ENCODE measurements at regions not wholly inside any gene's neighbourhood (a gene's known extent, or its start where the extent isn't known, plus 50 kb on each side); places are given as distances from the start of the nearest gene placed in this dataset.
"Not testable (repeated sequence)": the region's sequence is repeated elsewhere in the genome, so short reads cannot be mapped to it uniquely, and the experiment has no call there.

DNA sequence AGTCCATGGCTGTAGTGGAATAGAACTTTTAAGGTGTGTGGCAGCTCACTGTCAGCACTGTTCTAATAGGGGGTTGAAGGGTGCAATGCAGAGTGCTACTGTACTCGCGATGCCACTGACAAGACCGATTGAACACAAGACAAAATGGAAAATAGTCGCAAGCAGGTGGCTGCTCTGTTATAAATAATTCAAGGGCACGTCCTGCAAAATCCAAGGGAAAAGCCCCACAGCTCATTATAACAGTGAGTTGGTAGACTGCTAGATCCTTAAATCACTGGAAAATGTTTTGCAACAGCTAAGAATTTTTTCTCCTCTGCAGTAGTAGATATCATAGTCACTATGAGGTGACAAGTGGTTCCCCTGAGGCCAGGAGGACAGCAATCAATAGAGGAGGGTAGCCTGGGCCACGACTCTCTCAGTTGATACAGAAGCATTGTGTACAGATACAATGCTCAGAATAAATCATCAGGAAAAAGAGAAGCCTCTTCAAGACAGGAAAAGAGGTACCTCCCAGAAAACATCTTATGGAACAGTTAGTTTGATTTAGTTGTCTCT is 926.3 kb downstream of the TLE4 start:
- no peak for DNase-seq

- DNase-seq: no peak
Measured at GRCh38 chr9:80496901-80497556, 925.3 kb downstream of the TLE4 start.

DNA sequence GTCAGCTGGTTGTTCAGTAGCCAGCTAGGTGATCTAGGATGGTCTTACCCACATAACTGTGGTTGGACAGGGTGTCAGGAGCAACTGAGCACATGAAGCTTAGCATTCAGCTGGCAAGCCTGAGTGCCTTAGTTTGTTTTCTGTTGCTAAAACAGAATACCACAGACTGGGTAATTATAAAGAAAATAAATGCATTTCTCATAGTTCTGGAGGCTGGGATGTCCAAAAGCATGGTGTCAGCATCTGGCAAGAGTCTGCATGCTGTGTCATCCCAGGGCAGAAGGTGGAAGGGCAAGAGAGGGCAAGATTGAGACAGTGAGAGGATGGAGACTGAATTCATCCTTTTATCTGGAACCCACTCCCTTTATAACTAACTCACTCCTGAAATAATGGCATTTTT is 921.5 kb downstream of the TLE4 start:
- no peak for DNase-seq

GRCh38 chr9:80492221-80492620 is 920.5 kb downstream of the TLE4 start:
- DNase-seq: no peak

GRCh38 chr9:80491086-80491696 is 919.4 kb downstream of the TLE4 start:
- DNase-seq: no peak

- DNase-seq: no peak
Measured at GRCh38 chr9:80489329-80489728, 917.6 kb downstream of the TLE4 start.

GRCh38 chr9:80485420-80486250 is 913.9 kb downstream of the TLE4 start:
- DNase-seq: no peak

GRCh38 chr9:80482251-80482650 is 910.5 kb downstream of the TLE4 start:
- DNase-seq: not testable (repeated sequence)

DNA sequence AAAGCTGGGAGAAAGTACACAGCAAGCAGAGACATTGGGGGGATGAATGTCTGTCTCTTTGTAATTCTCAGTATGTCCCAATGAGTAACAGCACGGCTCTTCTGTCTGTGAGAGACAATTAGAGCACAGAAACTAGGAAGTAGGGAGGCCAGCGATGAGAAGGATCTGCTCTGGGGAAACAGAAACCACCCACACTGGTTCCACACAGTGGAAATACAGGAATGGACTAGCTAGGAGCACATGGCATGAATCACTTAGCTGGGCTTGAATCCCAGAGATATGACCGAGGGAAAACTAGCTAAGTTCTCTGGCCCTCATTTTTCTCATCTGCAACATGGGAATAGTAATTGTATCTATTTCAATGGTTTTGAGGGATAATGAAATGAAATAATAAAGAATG is 895.9 kb downstream of the TLE4 start:
- no peak for DNase-seq

GRCh38 chr9:80465556-80465955 is 893.8 kb downstream of the TLE4 start:
- DNase-seq: no peak

- no peak for DNase-seq
Measured at GRCh38 chr9:80449513-80449912, 877.7 kb downstream of the TLE4 start.

DNA sequence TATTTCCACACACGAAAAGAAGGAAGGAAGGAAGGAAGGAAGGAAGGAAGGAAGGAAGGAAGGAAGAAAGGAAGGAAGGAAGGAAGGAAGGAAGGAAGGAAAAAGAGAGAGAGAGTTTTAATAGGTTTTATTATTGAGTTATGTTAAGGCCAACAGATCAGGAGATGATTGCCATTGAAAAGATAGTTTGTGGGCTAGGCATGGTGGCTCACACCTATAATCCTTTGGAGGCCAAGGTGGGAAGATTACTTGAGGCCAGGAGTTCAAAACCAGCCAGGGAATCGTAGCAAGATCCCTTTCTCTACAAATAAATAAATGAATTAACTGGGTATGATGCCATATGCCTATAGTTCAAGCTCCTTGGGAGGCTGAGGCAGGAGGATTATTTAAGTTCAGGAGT is 877.2 kb downstream of the TLE4 start:
- DNase-seq: no peak

DNA sequence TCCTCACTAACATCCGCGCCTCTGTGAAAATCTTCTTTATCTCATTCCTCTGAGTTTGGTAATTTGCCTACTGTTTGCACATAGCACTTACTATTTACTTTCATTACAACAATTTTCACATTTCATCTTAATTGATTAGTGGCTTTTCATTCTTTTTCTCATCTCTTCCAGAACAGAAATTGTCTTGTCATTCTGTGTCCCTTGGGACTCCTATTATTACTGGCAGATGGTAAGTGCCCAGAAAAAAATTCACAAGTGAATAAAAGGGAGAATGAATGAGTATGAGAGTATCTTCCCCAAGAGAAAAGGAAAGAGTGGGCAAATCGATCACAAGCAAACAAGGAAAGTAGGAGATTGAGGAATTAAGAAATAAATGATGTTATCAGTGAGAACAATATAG is 876.1 kb downstream of the TLE4 start:
- no peak for DNase-seq

DNA sequence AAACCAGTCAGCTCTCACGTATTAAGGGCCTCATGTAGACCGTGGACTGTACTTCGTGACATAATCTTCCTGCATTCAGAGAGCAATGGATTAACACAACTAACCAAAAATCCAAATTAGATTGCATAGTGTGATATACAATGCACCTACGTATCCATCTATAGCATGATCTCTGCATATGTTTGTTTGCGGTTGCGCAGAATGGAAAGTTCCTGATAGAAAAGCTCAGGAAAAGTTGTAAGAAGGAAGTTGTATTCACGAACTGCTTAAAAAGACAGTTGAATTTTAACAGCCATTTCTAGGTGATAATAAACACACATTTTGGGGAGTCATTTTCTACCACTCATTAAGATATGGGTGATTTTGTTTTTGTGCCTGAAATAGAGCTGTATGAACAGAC is 869.0 kb downstream of the TLE4 start:
- DNase-seq: no peak

DNA sequence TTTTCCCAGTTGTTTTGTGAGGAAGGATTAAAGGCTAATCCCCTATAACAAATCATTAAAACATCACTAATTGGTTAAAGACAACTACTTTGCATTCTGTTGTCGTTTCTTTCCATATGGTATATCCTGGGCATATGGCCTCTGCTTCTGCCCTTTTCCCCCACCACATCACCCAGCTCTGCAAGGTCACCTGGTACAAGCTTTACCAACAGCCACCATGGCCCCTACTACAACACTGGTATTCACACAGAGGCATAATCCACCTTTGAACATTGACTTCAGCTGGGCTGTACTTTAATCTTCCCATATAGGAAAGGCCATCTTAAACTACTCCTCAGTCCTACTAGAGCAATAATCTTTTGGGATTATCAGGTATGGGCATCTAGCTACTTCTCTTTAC is 866.1 kb downstream of the TLE4 start:
- DNase-seq: no peak

- DNase-seq: no peak
Measured at GRCh38 chr9:80437091-80437640, 865.4 kb downstream of the TLE4 start.

GRCh38 chr9:80435591-80435990 is 863.8 kb downstream of the TLE4 start:
- DNase-seq: no peak

DNA sequence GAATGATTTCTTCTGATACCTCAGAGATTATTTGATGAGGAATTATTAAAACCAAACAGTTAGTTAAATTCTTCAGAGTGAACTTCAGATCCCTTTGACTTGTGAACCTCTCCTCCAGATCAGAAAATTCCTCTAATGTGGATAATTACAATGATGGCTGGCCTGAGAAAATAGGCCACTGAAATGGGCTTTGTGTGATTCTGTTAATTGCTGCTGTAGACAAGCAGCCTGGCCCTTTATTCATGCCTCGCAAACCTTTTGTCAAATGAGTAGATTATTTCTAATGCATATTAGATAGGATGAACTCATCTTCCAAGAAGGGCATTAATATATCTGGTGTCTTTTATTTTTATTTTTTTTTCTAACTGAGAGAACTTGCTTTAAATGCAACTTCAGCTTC is 855.2 kb downstream of the TLE4 start:
- no peak for DNase-seq

DNA sequence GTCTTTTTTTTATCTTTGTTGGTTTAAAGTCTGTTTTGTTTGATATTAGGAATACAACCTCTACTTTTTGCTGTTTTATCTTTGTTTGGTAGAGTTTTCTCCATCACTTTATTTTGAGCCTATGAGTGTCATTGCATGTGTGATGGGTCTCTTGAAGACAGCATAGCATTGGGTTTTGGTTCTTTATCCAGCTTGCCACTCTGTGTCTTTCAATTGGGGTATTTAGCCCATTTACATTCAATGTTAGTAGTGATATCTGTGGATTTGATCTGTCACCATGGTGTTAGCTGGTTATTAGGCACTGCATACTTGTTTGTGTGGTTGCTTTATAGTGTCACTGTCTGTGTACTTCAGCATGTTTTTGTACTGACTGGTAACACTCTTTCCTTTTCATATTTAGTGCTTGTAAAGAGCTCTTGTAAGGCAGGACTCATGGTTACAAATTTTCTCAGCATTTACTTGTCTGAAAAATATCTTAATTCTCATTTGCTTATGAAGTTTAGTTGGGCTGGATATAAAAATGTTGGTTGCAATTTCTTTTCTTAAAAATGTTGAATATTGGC is 845.5 kb downstream of the TLE4 start:
- DNase-seq: no peak

DNA sequence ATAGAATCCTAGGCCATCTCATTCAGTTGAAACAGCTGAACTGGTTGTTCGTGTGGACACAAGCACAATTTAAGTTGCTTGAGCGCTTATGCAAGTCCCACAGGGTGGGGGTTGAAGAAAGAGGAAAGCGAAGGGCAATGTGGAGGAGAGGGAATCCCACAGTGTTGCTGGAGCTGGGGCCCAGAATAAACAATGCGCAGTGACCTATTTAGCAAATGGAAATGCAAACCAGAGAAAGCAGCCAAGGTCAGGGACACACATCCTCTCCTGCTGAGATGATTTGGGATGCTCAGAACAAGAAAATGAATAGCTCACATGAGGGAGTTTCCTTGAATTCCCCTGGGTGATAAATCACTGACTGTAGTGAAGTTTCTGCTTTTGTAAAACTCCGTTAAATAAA is 838.3 kb downstream of the TLE4 start:
- DNase-seq: no peak

GRCh38 chr9:80407220-80407619 is 835.5 kb downstream of the TLE4 start:
- no peak for DNase-seq

GRCh38 chr9:80401243-80401642 is 829.5 kb downstream of the TLE4 start:
- no peak for DNase-seq

DNA sequence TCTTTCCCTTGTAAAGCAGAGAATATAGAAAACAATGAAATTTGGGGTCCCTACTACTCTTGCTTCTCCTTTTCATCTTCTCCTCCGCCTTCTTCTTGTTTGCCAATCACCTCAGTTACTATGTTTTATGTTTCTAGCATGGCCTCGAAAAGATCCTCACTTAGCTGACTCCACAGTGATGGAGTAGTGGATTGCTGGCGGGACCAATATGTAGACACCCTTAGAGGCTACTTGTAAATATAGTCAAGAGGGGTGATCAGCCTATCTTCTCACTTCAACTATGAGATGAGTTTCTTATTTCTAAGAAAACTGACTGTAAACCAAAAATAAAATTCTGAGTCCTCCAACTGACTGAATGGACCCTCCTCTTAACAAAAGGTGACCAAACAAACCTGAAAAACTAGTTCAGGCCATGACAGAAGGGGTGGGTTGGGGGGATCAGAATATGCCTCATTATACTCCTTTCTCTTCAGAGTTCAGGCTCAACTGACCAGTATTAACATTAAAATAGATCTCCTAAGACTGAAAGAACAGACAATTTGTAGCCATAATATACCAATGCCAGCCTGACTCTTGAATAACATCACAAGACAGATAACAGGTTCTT is 829.0 kb downstream of the TLE4 start:
- DNase-seq: no peak
